ENCODE measurements at regions not wholly inside any gene's neighbourhood (a gene's known extent, or its start where the extent isn't known, plus 50 kb on each side); places are given as distances from the start of the nearest gene placed in this dataset.

DNA sequence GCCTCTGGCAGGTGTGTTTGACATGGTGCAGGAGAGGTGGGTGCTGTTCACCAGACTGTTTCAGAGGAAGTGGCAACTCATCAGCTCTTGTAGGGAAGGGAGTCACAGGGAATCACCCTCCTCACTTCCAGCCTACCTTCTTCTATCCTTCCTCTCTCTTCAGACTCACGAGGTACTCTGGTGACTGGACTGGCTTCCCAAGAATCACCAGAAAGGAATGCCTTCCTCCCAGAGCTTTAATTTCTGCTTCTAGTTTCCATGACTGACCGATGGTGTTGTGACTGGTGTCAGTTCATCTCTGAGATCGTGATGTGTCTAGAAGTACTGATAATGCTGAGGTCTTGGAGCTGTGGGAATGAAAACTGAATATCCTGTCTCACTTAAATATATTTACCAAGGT, 247.3 kb downstream of the KCTD12 start:
- H3K4me3 ChIP-seq (ENCODE audit: low read length) = no peak overlapping the region
- DNase-seq (no peak), ATAC-seq (no peak)
- no peak overlapping the region for H3K27ac ChIP-seq (ENCODE audit: low read length)
- H3K9me3 ChIP-seq (ENCODE audit: control insufficient read depth, low read length) = no peaks in the 10 kb centered on the region
- intact Hi-C loops (cut with DNase I) = no loop called here
- 86% methylated on average over 3 of the region's 3 CpGs for WGBS
- no peaks in the 10 kb centered on the region for H3K27me3 ChIP-seq (ENCODE audit: control insufficient read depth, insufficient read depth)
- H3K4me1 ChIP-seq (ENCODE audit: control insufficient read depth, insufficient read depth, low read length) = no peaks in the 10 kb centered on the region

DNA sequence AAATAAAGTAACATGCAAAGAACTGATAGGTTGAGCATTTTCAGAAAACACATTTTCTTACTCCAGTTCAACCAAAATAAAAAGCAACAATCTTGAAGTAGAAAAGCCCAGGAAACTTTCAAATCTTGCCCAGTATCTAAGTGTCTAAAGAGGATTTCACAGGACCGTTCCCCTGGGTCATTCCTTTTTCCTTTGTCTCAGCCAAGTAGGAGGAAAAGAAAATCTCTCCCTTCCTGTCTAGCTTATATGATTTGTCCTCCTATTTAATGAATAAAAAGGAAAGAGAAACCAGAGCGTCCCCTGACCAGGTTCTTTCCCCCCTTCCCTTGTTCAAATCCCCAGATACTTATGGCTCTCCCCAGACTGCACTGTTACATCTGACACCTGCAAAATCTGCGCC, 248.0 kb downstream of the KCTD12 start:
- WGBS = 70% methylated on average over 3 of the region's 3 CpGs
- no peaks in the 10 kb centered on the region for H3K9me3 ChIP-seq (ENCODE audit: control insufficient read depth, low read length)
- DNase-seq (no peak), ATAC-seq (no peak)
- no peaks in the 10 kb centered on the region for H3K27me3 ChIP-seq (ENCODE audit: control insufficient read depth, insufficient read depth)
- no peak overlapping the region for H3K27ac ChIP-seq (ENCODE audit: low read length)
- no peak overlapping the region for H3K4me3 ChIP-seq (ENCODE audit: low read length)
- intact Hi-C loops (cut with DNase I) = no loop called here
- no peaks in the 10 kb centered on the region for H3K4me1 ChIP-seq (ENCODE audit: control insufficient read depth, insufficient read depth, low read length)

DNA sequence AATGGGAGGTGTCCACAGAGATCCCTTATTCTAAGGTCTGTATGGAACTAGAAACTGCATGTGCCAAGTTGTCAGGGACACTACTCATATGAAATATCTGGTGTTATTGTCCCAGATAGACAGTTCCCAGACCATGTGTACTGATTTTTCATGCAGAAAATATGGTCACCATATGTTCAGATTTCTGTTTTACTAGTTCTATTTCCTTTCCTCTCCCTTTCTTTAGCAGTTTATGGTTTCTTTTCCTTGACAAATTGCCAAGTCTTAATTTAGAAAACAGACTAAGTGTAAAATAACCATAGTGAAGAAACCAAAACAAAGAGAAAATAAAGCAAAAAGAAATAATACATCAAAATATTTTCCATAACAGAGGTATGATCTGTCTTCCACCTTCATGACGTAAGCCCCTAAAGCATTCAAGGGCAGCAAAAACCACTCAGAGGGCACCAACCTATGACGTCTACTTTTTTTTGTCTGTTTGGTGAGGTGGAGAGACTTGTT, 248.5 kb downstream of the KCTD12 start:
- H3K27ac ChIP-seq (ENCODE audit: low read length) = no peak overlapping the region

DNA sequence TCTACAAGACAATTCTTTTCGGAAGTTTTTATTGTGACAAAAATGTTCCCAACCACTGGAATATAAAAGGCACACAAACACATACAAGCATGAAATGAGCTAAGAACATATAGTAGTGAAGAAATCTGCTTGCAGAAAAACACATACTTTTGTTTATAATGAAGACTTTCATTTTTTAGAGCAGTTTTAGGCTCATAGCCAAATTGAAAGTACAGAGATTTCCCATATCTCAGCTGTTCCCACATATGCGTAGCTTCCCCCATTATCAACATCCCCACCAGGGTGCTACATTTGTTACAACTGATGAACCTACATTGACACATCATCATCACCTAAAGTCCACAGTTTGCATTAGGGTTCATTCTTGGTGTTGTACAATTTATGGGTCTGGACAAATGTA, 249.4 kb downstream of the KCTD12 start:
- ATAC-seq = no peak
- H3K4me3 ChIP-seq (ENCODE audit: low read length) = no peak overlapping the region
- DNase-seq = no peak
- H3K9me3 ChIP-seq (ENCODE audit: control insufficient read depth, low read length) = no peaks in the 10 kb centered on the region
- 75% methylated on average over 2 of the region's 2 CpGs for WGBS
- H3K27me3 ChIP-seq (ENCODE audit: control insufficient read depth, insufficient read depth) = no peaks in the 10 kb centered on the region
- intact Hi-C loops (cut with DNase I) = no loop called here
- no peaks in the 10 kb centered on the region for H3K4me1 ChIP-seq (ENCODE audit: control insufficient read depth, insufficient read depth, low read length)
- H3K27ac ChIP-seq (ENCODE audit: low read length) = no peak overlapping the region

More for the DNA sequence above, 248.5 kb downstream of the KCTD12 start:
- no peak for DNase-seq
- intact Hi-C loops (cut with DNase I) = no loop called here
- no peak overlapping the region for H3K4me3 ChIP-seq (ENCODE audit: low read length)
- 61% methylated on average over 2 of the region's 2 CpGs for WGBS
- no peaks in the 10 kb centered on the region for H3K27me3 ChIP-seq (ENCODE audit: control insufficient read depth, insufficient read depth)
- no peaks in the 10 kb centered on the region for H3K9me3 ChIP-seq (ENCODE audit: control insufficient read depth, low read length)
- H3K4me1 ChIP-seq (ENCODE audit: control insufficient read depth, insufficient read depth, low read length) = no peaks in the 10 kb centered on the region
- no peak for ATAC-seq

DNA sequence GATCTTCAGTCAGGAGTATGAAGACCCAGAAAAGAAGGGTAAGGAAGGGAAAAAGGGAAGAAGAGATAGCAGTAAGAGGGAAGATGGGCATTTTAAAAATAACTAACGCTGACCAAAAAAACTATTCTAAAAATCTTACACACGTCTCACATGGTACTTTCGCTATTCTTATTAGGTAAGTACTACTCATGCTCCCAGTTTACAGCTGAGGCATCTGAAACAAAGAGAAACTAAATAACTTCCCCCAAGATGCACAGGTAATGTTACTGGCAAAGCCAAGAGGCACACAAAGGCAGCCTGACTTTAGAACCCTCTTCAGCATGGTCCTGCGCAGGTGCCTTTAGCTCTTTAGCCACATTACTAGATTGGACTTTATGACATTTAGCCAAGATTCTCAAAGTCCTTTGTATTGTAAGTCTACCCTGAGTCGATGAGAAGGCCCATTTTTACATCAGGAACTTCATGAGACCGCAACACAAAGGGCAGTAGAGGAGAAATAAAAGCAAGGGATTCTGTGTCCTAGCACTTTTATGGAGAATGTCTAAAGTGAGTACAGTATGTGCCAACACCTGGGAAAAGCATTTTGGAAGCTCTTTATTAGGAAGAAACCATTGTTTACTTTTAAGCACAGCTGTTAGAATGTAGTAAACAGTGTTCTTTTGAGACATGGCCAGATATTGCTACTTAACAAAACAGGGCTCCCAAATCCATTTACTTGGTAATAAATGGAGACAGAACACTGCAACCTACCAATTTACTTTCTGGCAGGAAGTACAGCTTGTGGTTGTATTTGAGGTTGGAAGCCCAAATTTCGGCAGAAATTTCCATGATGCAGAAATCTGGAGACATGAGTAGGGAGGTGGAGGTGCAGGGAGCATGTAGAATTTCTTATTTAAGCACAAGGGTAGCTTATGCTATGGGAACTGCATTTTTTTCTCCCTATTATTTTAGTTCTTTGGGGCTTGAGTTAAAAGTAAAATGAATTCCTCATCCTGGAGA, 250.7 kb downstream of the KCTD12 start:
- ATAC-seq (no peak), DNase-seq (no peak)
- intact Hi-C loops (cut with DNase I) = no loop called here
- H3K4me3 ChIP-seq (ENCODE audit: low read length) = no peak overlapping the region
- no peaks in the 10 kb centered on the region for H3K27me3 ChIP-seq (ENCODE audit: control insufficient read depth, insufficient read depth)
- no peak overlapping the region for H3K27ac ChIP-seq (ENCODE audit: low read length)
- WGBS = 84% methylated on average over 7 of the region's 7 CpGs
- H3K9me3 ChIP-seq (ENCODE audit: control insufficient read depth, low read length) = no peaks in the 10 kb centered on the region
- no peaks in the 10 kb centered on the region for H3K4me1 ChIP-seq (ENCODE audit: control insufficient read depth, insufficient read depth, low read length)

DNA sequence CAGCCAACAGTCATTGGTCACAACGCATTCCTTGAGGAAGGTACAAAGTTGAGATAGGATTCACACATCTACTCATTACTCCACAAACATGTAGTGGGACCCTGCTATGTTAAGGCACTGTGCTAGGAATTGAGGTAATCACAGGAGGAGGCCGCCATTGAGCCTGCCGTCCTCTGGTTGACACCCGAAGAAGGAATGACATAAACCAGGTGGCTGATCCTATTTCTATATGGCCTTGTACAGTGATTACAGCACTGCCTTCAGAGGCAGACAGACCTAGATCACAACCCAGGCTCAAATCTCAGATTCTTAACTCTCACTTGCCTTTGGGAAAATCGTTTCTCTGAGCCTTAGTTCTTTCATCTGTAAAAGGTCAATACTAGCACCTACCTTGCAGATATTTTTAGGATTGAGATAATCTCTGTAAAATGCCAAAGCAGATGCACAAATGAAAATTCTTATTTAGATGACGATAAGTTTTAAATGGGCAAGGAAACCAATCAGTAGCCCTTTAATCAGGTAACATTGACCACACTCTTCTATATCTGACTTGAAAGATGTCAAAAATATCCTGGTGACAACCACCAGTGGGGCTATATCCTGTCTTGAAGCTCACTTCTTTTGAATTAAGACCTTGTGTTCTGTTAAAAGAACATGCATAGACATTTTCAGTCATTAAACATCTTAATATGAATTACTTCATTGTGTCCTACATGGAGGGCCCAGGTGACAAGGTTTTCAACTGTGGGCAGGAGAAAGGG, 251.6 kb downstream of the KCTD12 start:
- intact Hi-C loops (cut with DNase I) = no loop called here
- H3K9me3 ChIP-seq (ENCODE audit: control insufficient read depth, low read length) = no peaks in the 10 kb centered on the region
- H3K27ac ChIP-seq (ENCODE audit: low read length) = no peak overlapping the region
- DNase-seq = no peak
- WGBS = 80% methylated on average over 6 of the region's 6 CpGs
- no peak overlapping the region for H3K4me3 ChIP-seq (ENCODE audit: low read length)
- no peaks in the 10 kb centered on the region for H3K4me1 ChIP-seq (ENCODE audit: control insufficient read depth, insufficient read depth, low read length)
- H3K27me3 ChIP-seq (ENCODE audit: control insufficient read depth, insufficient read depth) = no peaks in the 10 kb centered on the region
- no peak for ATAC-seq

DNA sequence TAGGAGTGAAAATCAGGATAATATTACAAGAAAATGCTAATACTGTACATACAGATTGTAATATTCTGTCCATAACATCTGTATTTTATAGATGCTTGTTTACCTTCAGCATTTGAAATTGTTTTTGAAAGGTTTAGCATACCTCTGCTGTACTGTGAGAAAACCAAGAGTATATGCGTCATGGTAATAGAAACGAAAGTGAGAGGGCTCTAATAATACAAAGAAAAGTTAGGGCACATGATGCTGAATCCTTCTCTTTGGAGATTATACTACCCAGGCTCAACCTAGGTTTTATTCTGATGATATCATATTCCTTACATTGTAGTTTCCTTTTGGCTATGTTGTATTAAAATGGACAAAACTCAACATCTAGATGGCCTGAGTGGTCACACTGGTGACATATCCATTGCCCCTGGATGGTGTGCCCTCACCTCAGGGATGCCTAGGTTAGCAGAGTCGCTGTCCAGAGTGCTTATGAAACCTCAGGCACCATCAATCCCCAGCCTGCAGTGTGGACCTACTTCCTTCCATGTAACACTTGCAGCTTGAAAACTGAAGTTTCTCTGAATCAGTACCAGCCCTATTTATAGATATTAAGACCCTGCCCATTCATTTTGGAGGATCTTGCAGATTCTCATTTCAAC, 253.7 kb downstream of the KCTD12 start:
- 75% methylated on average over 3 of the region's 3 CpGs for WGBS
- Histone ChIP-seq H3K4me1 (ENCODE audit: control insufficient read depth, insufficient read depth, low read length) (no peaks in the 10 kb centered on the region), H3K4me3 (ENCODE audit: low read length) (no peak overlapping the region), H3K27me3 (ENCODE audit: control insufficient read depth, insufficient read depth) (no peaks in the 10 kb centered on the region), H3K9me3 (ENCODE audit: control insufficient read depth, low read length) (no peaks in the 10 kb centered on the region), H3K27ac (ENCODE audit: low read length) (no peak overlapping the region)
- no peak for ATAC-seq
- DNase-seq = no peak
- intact Hi-C loops (cut with DNase I) = no loop called here

DNA sequence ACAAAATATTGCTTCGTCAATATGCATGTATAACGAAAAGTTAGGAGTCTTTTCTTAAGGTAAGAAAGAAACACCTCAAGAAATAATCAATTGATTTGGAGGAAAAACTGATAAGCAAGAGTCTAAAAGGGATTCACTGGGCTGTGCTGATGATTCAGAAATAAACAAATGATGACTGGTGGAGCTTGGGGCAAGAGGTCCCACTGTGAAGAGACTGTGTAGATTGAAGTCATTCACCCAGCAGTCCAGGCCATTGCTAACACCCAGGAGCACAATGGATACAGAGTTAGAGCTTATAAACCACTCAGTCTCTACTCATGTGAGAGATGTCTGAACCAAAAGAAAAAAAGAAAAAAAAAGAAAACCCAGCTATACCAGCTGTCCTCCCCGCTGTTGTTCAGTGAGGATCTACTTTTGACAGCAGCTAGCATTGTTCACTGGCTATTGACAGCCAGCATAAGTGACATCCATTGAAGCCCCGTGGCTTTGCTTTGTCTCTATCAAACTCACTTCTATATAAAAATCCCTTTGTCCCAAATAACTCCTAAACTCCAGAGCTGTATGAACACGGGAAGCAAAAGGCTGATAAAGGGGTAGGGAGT, 255.5 kb downstream of the KCTD12 start:
- no peaks in the 10 kb centered on the region for H3K27me3 ChIP-seq (ENCODE audit: control insufficient read depth, insufficient read depth)
- no peak overlapping the region for H3K27ac ChIP-seq (ENCODE audit: low read length)
- intact Hi-C loops (cut with DNase I) = no loop called here
- 70% methylated on average over 5 of the region's 5 CpGs for WGBS
- ATAC-seq (no peak), DNase-seq (no peak)
- H3K4me3 ChIP-seq (ENCODE audit: low read length) = no peak overlapping the region
- no peaks in the 10 kb centered on the region for H3K4me1 ChIP-seq (ENCODE audit: control insufficient read depth, insufficient read depth, low read length)
- no peaks in the 10 kb centered on the region for H3K9me3 ChIP-seq (ENCODE audit: control insufficient read depth, low read length)

DNA sequence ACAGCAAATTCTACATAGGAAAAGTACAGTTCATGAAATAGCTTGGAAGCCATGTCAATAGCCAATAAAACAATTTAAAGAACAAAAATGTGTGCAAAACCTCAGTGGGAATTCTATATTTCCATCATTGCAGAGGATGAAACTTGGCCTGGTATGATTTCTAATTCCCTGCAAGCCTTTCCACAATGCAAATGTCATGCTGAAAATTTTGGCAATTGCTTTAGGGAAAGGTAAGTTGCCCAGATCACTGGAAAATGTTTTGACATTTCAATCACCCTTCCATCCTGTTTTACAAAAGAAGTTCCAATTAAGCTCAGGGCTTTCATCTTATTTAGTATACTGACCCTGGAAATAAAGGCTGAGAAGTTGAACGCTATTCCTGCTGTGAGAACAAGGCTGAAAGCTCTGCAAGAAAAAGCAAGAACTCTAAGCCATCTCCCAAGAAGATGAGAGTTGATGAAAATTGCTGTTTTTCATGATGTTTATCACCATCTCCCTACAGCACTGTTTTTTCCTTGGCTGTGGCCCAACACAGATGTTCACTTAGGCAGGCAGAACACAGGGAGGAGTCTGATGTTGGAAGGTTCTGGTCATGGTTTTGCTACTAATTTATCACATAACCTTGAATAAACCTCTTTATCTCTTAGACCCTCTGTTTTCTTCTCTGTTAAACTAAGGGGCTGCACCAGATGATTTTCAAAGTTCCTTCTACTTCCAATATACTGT, 263.7 kb downstream of the KCTD12 start:
- no peaks in the 10 kb centered on the region for H3K27me3 ChIP-seq (ENCODE audit: control insufficient read depth, insufficient read depth)
- WGBS = 76% methylated on average over 1 of the region's 1 CpG
- no peak for ATAC-seq
- intact Hi-C loops (cut with DNase I) = no loop called here
- no peak overlapping the region for H3K27ac ChIP-seq (ENCODE audit: low read length)
- no peak for DNase-seq
- H3K9me3 ChIP-seq (ENCODE audit: control insufficient read depth, low read length) = no peaks in the 10 kb centered on the region
- H3K4me3 ChIP-seq (ENCODE audit: low read length) = no peak overlapping the region
- H3K4me1 ChIP-seq (ENCODE audit: control insufficient read depth, insufficient read depth, low read length) = no peaks in the 10 kb centered on the region

DNA sequence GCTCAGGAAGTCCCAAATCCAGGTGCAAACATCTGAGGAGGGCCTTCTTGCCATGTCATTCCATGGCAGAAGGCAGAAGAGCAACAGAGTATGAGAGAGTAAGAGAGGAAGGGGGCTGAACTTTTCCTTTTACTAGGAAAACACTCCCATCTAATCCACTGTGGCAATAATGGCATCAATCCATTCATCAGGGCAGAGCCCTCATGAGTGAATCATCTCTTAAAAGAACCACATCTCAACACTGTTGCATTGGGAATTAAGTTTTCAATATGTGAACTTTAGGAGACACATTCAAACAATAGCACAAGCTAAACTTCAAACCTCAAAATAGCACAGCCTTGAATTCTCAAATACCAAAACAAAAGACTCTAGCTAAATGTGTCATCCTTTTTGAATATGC, 264.5 kb downstream of the KCTD12 start:
- H3K27me3 ChIP-seq (ENCODE audit: control insufficient read depth, insufficient read depth) = no peaks in the 10 kb centered on the region
- H3K27ac ChIP-seq (ENCODE audit: low read length) = no peak overlapping the region
- DNase-seq (no peak), ATAC-seq (no peak)
- intact Hi-C loops (cut with DNase I) = no loop called here
- H3K4me3 ChIP-seq (ENCODE audit: low read length) = no peak overlapping the region
- no peaks in the 10 kb centered on the region for H3K4me1 ChIP-seq (ENCODE audit: control insufficient read depth, insufficient read depth, low read length)
- H3K9me3 ChIP-seq (ENCODE audit: control insufficient read depth, low read length) = no peaks in the 10 kb centered on the region
